ENCODE measurements at regions not wholly inside any gene's neighbourhood (a gene's known extent, or its start where the extent isn't known, plus 50 kb on each side); places are given as distances from the start of the nearest gene placed in this dataset.
"Not testable (repeated sequence)": the region's sequence is repeated elsewhere in the genome, so short reads cannot be mapped to it uniquely, and the experiment has no call there.

DNA sequence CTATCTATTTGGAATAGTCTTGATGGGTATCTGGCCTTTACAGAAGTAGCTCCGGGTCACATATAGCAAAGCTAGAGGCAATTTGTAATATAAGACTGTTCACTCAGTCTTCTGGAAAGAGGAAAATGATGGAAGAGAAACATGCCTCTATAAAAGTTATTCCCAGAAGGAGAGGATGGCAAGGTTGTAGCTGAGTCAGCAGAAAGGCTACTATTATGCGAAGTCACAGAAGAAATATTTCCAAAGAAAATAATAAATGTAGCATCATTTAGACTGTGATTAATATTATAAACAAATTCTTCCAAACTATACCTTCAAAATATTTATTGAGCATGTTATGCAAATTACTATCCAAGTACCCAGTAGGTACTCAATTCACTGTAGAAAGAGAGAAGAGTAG is 1027.7 kb upstream of the TMEFF2 start:
- Histone ChIP-seq H3K4me3 (ENCODE audit: low read length) (no peak overlapping the region), H3K4me1 (ENCODE audit: control insufficient read depth, insufficient read depth, low read length) (no peaks in the 10 kb centered on the region), H3K9me3 (ENCODE audit: control insufficient read depth, insufficient read depth, low read length) (no peaks in the 10 kb centered on the region), H3K36me3 (ENCODE audit: control insufficient read depth, insufficient read depth, low read length) (no peaks in the 10 kb centered on the region), H3K27ac (ENCODE audit: low read length) (no peak overlapping the region), H3K27me3 (ENCODE audit: control insufficient read depth, insufficient read depth, low read length) (no peaks in the 10 kb centered on the region)
- WGBS (ENCODE audit: insufficient coverage, insufficient read length) = no CpG with 5 or more reads among the region's 2 CpGs
- DNase-seq (ENCODE audit: low read depth, low spot score) = no peak

DNA sequence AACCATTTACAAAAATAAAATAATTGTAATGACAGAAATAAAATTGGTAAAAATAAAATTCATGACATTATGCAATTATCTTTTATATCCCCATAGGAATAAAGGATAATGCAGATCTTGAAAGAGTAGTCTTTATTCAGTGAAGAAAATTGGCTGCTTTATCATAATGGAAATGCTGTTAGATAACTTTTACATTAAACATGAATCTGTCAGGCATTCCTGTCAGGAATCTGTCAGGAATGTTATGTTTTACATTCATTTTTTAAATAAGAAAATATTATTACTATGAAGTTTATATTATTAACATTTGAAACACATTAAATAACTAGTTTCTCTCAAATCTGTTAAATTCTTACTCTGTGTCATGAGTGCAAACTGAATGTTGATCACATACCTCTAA is 1024.7 kb upstream of the TMEFF2 start:
- no peak for DNase-seq (ENCODE audit: low read depth, low spot score)
- no peaks in the 10 kb centered on the region for H3K27me3 ChIP-seq (ENCODE audit: control insufficient read depth, insufficient read depth, low read length)
- no peaks in the 10 kb centered on the region for H3K9me3 ChIP-seq (ENCODE audit: control insufficient read depth, insufficient read depth, low read length)
- no peaks in the 10 kb centered on the region for H3K4me1 ChIP-seq (ENCODE audit: control insufficient read depth, insufficient read depth, low read length)
- H3K36me3 ChIP-seq (ENCODE audit: control insufficient read depth, insufficient read depth, low read length) = no peaks in the 10 kb centered on the region
- H3K27ac ChIP-seq (ENCODE audit: low read length) = no peak overlapping the region
- H3K4me3 ChIP-seq (ENCODE audit: low read length) = no peak overlapping the region

DNA sequence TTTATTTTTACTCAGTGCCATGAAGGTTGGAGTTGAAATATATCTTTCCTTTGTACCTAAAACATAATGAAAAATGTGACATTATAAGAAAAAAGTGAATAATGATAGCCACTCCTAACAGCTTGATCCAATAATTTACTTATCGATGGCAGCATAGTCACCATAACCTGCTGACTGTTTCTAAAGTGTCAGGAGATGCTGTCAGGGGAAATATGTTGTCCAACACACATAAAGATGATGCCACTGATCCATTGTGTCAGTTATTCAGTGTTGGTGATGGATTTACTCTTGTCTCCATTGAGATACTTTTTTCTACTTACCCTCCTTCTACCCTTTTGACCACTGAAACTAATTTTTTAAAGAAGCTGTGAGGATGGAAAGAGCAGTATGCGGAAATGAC is 1006.9 kb upstream of the TMEFF2 start:
- Histone ChIP-seq H3K4me1 (ENCODE audit: control insufficient read depth, insufficient read depth, low read length) (no peaks in the 10 kb centered on the region), H3K36me3 (ENCODE audit: control insufficient read depth, insufficient read depth, low read length) (no peaks in the 10 kb centered on the region), H3K9me3 (ENCODE audit: control insufficient read depth, insufficient read depth, low read length) (no peaks in the 10 kb centered on the region), H3K27ac (ENCODE audit: low read length) (no peak overlapping the region), H3K4me3 (ENCODE audit: low read length) (no peak overlapping the region), H3K27me3 (ENCODE audit: control insufficient read depth, insufficient read depth, low read length) (no peaks in the 10 kb centered on the region)
- DNase-seq (ENCODE audit: low read depth, low spot score) = no peak
- no CpG with 5 or more reads among the region's 2 CpGs for WGBS (ENCODE audit: insufficient coverage, insufficient read length)

DNA sequence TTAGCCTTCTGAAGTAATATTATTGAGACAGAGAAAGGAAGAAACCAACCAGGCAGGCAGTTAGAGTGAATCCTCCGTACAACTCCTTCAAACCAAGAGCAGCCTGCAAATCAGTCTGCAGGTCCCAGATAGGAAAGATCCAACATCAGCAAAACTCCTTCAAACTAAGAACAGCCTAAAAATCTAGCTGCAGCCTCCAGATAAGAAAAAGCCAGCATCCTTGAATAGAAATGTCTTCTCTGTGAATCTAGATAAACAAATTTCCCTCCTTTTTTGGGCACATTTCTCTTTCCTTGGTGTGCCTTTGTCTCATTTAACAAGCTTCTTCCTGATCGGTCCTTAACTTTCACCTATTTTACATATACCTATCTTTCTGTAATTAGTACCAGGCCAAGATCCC is 1004.6 kb upstream of the TMEFF2 start:
- H3K4me1 ChIP-seq (ENCODE audit: control insufficient read depth, insufficient read depth, low read length) = no peaks in the 10 kb centered on the region
- no peaks in the 10 kb centered on the region for H3K27me3 ChIP-seq (ENCODE audit: control insufficient read depth, insufficient read depth, low read length)
- no peak overlapping the region for H3K27ac ChIP-seq (ENCODE audit: low read length)
- no peaks in the 10 kb centered on the region for H3K36me3 ChIP-seq (ENCODE audit: control insufficient read depth, insufficient read depth, low read length)
- no peak overlapping the region for H3K4me3 ChIP-seq (ENCODE audit: low read length)
- WGBS (ENCODE audit: insufficient coverage, insufficient read length) = no CpG with 5 or more reads among the region's 2 CpGs
- DNase-seq (ENCODE audit: low read depth, low spot score) = no peak
- no peaks in the 10 kb centered on the region for H3K9me3 ChIP-seq (ENCODE audit: control insufficient read depth, insufficient read depth, low read length)

DNA sequence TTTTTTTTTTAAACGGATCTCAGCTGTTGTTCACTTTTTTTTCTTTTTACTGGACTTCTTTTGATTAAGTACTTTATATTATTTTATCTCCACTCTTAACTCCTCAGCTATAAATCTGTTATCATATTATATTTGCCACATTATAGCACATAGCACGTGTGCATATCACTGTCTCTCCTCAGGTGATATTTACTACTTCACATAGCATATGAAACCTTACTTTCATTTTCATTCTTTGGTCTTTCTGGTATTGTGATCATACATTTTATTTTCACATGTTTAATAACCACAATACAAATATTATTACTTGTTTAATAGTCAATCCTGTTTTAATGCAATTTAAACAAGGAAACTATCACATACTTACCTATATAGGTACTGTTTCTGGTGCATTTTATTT is 993.1 kb upstream of the TMEFF2 start:
- WGBS (ENCODE audit: insufficient coverage, insufficient read length) = no CpG with 5 or more reads among the region's 2 CpGs
- Histone ChIP-seq H3K4me3 (ENCODE audit: low read length) (no peak overlapping the region), H3K27ac (ENCODE audit: low read length) (no peak overlapping the region), H3K4me1 (ENCODE audit: control insufficient read depth, insufficient read depth, low read length) (no peaks in the 10 kb centered on the region), H3K36me3 (ENCODE audit: control insufficient read depth, insufficient read depth, low read length) (no peaks in the 10 kb centered on the region), H3K27me3 (ENCODE audit: control insufficient read depth, insufficient read depth, low read length) (no peaks in the 10 kb centered on the region), H3K9me3 (ENCODE audit: control insufficient read depth, insufficient read depth, low read length) (no peaks in the 10 kb centered on the region)
- DNase-seq (ENCODE audit: low read depth, low spot score) = no peak

DNA sequence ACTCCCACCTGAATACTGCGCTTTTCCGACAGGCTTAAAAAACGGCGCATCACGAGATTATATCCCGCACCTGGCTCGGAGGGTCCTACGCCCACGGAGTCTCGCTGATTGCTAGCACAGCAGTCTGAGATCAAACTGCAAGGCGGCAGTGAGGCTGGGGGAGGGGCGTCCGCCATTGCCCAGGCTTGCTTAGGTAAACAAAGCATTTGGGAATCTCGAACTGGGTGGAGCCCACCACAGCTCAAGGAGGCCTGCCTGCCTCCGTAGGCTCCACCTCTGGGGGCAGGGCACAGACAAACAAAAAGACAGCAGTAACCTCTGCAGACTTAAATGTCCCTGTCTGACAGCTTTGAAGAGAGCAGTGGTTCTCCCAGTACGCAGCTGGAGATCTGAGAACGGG is 976.2 kb upstream of the TMEFF2 start:
- not testable (repeated sequence) for H3K4me3 ChIP-seq (ENCODE audit: low read length); H3K27me3 ChIP-seq (ENCODE audit: control insufficient read depth, insufficient read depth, low read length); H3K27ac ChIP-seq (ENCODE audit: low read length); DNase-seq (ENCODE audit: low read depth, low spot score); H3K9me3 ChIP-seq (ENCODE audit: control insufficient read depth, insufficient read depth, low read length); H3K36me3 ChIP-seq (ENCODE audit: control insufficient read depth, insufficient read depth, low read length); H3K4me1 ChIP-seq (ENCODE audit: control insufficient read depth, insufficient read depth, low read length)
- no CpG with 5 or more reads among the region's 17 CpGs for WGBS (ENCODE audit: insufficient coverage, insufficient read length)

DNA sequence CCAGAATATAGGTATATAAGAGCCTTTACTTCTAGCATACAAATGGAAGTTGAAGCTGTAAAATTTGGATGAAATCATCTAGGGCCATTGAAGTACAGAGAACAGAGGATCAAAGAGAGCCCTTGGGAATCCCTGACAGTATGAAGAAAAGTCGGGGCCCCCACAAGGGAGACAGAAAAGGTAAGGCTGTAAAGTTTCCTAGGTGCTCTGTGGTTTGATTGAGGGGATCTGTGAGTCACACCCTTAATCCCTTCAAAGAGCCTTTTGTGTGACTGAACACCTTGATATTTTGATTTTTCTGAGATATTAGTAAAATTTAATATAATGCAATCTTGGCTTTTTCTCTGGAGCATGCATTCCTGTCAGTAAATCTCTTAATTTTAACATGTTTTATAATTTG is 961.7 kb upstream of the TMEFF2 start:
- Histone ChIP-seq H3K4me1 (ENCODE audit: control insufficient read depth, insufficient read depth, low read length) (no peaks in the 10 kb centered on the region), H3K9me3 (ENCODE audit: control insufficient read depth, insufficient read depth, low read length) (no peaks in the 10 kb centered on the region), H3K27ac (ENCODE audit: low read length) (no peak overlapping the region), H3K27me3 (ENCODE audit: control insufficient read depth, insufficient read depth, low read length) (no peaks in the 10 kb centered on the region), H3K36me3 (ENCODE audit: control insufficient read depth, insufficient read depth, low read length) (no peaks in the 10 kb centered on the region), H3K4me3 (ENCODE audit: low read length) (no peak overlapping the region)
- WGBS (ENCODE audit: insufficient coverage, insufficient read length) = no CpG with 5 or more reads among the region's 1 CpG
- no peak for DNase-seq (ENCODE audit: low read depth, low spot score)

DNA sequence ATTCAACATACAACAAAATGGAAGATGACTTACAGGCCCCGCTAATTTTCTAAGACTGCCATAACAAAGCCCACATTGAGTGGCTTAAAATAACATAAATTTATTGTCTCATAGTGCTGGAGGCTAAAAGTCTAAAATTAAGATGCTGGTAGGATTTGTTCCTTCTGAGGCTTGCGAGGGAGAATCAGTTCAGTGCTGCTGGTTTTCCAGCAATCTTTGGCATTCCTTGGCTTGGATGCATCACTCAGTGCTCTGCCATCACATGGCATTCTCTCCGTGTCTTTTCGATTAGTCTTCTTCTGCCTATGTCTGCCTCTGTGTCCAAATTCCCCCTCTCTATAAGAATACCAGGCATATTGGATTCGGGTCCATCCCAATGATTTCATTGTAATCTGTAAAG is 959.3 kb upstream of the TMEFF2 start:
- Histone ChIP-seq H3K4me3 (ENCODE audit: low read length) (no peak overlapping the region), H3K36me3 (ENCODE audit: control insufficient read depth, insufficient read depth, low read length) (no peaks in the 10 kb centered on the region), H3K9me3 (ENCODE audit: control insufficient read depth, insufficient read depth, low read length) (no peaks in the 10 kb centered on the region), H3K27me3 (ENCODE audit: control insufficient read depth, insufficient read depth, low read length) (no peaks in the 10 kb centered on the region), H3K4me1 (ENCODE audit: control insufficient read depth, insufficient read depth, low read length) (no peaks in the 10 kb centered on the region), H3K27ac (ENCODE audit: low read length) (no peak overlapping the region)
- DNase-seq (ENCODE audit: low read depth, low spot score) = no peak
- WGBS (ENCODE audit: insufficient coverage, insufficient read length) = no CpG with 5 or more reads among the region's 5 CpGs

DNA sequence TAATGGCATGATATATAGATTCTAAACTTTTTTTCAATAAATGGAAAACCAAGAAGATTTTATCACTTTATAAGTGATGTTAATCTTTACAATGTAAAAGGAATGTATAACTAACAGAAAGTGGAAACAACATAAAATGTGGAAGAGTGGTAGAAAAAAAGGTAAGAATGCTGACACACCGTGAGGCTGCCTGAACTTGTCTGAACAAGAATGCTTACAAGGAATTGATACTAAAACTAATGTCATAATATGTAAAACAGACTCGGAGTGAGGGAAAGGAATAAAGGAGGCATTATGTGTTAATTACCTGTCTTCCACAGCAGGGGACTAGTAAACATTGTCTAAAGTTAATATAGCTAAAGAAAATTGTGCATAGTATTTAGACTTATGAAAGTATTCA is 958.8 kb upstream of the TMEFF2 start:
- WGBS (ENCODE audit: insufficient coverage, insufficient read length) = no CpG with 5 or more reads among the region's 2 CpGs
- no peak overlapping the region for H3K27ac ChIP-seq (ENCODE audit: low read length)
- H3K4me3 ChIP-seq (ENCODE audit: low read length) = no peak overlapping the region
- no peaks in the 10 kb centered on the region for H3K27me3 ChIP-seq (ENCODE audit: control insufficient read depth, insufficient read depth, low read length)
- DNase-seq (ENCODE audit: low read depth, low spot score) = no peak
- no peaks in the 10 kb centered on the region for H3K9me3 ChIP-seq (ENCODE audit: control insufficient read depth, insufficient read depth, low read length)
- no peaks in the 10 kb centered on the region for H3K36me3 ChIP-seq (ENCODE audit: control insufficient read depth, insufficient read depth, low read length)
- H3K4me1 ChIP-seq (ENCODE audit: control insufficient read depth, insufficient read depth, low read length) = no peaks in the 10 kb centered on the region

DNA sequence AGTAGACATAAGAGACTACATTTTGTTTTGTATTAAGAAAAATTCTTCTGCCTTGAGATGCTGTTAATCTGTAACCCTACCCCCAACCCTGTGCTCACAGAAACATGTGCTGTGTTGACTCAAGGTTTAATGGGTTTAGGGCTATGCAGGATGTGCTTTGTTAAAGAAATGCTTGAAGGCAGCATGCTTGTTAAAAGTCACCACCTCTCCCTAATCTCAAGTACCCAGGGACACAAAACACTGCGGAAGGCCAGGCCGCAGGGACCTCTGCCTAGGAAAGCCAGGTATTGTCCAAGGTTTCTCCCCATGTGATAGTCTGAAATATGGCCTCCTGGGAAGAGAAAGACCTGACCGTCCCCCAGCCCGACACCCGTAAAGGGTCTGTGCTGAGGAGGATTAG is 947.7 kb upstream of the TMEFF2 start:
- H3K27me3 ChIP-seq (ENCODE audit: control insufficient read depth, insufficient read depth, low read length); H3K27ac ChIP-seq (ENCODE audit: low read length); H3K4me3 ChIP-seq (ENCODE audit: low read length); H3K36me3 ChIP-seq (ENCODE audit: control insufficient read depth, insufficient read depth, low read length); H3K9me3 ChIP-seq (ENCODE audit: control insufficient read depth, insufficient read depth, low read length); DNase-seq (ENCODE audit: low read depth, low spot score); H3K4me1 ChIP-seq (ENCODE audit: control insufficient read depth, insufficient read depth, low read length): not testable (repeated sequence)
- WGBS (ENCODE audit: insufficient coverage, insufficient read length) = no CpG with 5 or more reads among the region's 5 CpGs

DNA sequence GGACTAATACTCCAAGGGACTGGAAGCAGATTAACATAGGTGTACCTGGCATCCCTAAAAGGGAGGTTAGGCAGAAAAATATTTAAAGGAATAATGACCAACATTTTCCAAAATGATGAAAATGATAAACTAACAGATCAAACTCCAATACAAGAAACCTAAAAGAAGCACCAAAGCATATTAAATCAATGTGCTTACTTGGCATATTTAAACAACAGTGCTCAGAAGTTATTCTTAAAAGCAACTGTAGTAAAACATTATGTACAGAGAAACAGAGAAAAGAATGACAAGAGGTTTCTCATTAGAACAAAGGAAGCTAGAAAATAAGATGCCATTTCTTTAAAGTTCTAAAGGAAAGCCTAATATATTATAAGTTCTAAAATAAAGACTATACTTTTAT is 947.3 kb upstream of the TMEFF2 start:
- H3K27me3 ChIP-seq (ENCODE audit: control insufficient read depth, insufficient read depth, low read length) = no peaks in the 10 kb centered on the region
- H3K27ac ChIP-seq (ENCODE audit: low read length) = no peak overlapping the region
- no peaks in the 10 kb centered on the region for H3K9me3 ChIP-seq (ENCODE audit: control insufficient read depth, insufficient read depth, low read length)
- DNase-seq (ENCODE audit: low read depth, low spot score) = no peak
- H3K36me3 ChIP-seq (ENCODE audit: control insufficient read depth, insufficient read depth, low read length) = no peaks in the 10 kb centered on the region
- peaks cover 2% of the 10 kb centered on the region; the same call in 1 of the 2 replicates for H3K4me1 ChIP-seq (ENCODE audit: control insufficient read depth, insufficient read depth, low read length)
- no peak overlapping the region for H3K4me3 ChIP-seq (ENCODE audit: low read length)

Data from iPS DF 6.9 (cell line).